Fibroblast of skin of left quadriceps (primary cell): ENCODE measurements at regions not wholly inside any gene's neighbourhood (a gene's known extent, or its start where the extent isn't known, plus 50 kb on each side); places are given as distances from the start of the nearest gene placed in this dataset.
A peak's percentile ranks its signal among the peaks of the same experiment; 100 is the strongest.
"Not testable (repeated sequence)": the region's sequence is repeated elsewhere in the genome, so short reads cannot be mapped to it uniquely, and the experiment has no call there.

ENCODE experiments used
- DNase-seq, 2 experiments: peaks; one replicate each; pipeline ENCODE4 v3.0.0-alpha.2; 2013; ENCODE audit warnings: low read depth in 2 of 2

DNA sequence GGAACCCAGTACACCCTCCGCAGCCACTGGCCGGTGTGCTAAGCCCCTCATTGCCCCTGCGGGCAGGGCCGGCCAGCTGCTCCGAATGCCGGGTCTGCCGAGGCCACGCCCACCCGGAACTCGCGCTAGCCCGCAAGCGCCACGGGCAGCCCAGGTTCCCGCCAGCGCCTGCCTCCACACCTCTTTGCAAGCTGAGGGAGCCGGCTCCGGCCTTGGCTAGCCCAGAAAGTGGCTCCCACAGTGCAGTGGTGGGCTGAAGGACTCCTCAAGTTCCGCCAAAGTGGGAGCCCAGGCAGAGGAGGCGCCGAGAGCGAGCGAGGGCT, 81.4 kb upstream of the BCHE start:
- no peak for DNase-seq

DNA sequence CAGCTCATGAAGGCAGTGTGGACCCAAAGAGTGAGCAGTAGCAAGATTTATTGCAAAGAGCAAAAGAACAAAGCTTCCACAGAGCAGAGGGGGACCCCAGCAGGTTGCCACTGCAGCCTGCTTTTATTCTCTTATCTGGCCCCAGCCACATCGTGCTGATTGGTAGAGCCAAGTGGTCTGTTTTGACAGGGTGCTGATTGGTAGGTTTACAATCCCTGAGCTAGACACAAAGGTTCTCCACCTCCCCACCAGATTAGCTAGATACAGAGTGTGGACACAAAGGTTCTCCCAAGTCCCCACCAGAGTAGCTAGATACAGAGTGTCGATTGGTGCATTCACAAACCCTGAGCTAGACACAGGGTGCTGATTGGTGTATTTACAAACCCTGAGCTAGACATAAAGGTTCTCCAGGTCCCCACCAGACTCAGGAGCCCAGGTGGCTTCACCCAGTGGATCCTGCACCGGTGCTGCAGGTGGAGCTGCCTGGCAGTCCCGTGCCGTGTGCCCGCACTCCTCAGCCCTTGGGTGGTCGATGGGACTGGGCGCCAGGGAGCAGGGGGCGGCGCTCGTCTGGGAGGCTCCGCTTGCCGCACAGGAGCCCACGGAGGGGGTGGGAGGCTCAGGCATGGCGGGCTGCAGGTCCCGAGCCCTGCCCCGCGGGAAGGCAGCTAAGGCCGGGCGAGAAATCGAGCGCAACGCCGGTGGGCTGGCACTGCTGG, 80.9 kb upstream of the BCHE start:
- DNase-seq, result not testable (repeated sequence)

DNA sequence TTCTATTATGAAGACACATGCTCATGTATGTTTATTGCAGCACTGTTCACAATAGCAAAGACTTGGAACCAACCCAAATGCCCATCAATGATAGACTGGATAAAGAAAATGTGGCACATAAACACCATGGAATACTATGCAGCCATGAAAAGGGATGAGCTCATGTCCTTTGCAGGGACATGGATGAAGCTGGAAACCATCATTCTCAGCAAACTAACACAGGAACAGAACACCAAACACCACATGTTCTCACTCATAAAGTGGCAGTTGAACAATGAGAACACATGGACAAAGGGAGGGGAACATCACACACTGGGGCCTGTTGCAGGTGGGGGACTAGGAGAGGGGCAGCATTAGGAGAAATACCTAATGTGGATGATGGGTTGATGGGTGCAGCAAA, 77.9 kb upstream of the BCHE start:
- not testable (repeated sequence) for DNase-seq

DNA sequence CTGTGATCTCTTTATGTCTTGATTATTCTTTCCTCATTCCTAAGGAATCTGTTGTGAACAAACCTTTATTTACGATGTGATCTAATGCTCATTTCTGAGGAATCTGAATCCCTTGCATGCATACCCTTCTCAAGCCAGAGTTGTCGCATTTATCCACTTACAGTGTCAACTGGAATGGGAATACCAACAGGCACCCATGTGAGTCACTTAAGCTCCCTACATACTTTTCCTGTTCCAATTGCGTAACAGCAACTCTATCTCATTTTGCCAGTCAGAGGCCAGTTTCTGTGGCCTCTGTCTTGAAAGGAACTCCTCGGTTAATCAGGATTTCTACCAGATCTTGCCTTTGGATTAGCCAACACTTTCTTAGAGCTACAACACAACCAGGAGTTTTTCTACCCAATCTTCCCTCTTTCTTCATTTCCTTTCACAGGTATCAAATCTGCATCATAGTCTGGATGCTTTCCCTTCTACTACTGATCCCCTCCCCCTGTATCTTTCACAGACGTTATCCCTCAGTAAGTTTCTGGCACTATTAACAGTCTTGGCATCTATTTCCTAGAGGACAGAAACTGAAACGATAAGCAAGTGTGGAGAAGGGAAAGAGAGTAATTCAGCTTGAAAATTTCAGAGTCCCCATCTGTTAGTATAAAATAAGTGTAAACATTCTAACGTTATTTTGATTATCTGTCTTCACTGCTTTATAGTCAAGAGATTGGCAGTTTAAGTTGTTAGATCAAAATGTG, 66.8 kb upstream of the BCHE start:
- peak; percentile 7 to 10 for DNase-seq

DNA sequence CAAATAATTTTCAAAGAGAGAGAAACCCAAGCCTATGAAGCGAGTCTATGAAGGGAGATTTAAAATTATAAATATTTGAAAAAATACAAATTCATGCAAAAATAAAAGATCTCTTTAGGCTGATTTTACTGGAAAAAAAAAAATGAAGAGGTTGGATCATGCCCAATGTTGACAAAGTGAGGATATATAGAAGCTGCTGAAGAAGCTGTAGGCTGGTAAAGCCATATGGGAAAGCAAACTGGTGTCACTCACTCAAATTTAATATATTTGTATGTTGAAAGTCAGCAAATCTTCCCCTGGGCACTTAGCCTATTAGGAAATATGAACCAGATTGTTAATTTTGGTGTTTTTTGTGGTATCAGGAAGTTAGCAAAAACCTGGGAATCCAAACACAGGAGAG, 61.8 kb upstream of the BCHE start:
- no peak for DNase-seq

DNA sequence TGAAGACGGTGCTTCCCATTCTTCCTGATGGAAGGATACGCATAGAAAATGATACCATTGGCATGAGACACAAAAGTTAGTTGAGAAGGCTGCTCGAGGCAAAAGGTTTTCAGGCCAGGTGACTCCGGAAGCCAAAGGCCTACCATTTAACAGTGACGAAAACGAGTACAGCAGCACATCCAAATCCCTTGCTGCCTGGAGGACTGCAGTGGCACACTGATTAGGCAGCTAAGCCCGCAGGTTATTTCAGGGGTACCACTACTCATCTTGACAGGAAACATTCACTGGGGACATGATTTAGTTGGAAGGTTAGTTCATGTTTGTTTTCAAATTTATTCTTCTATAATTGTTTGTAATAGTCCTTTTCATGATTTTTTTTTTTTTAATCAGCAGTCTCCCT, 59.9 kb upstream of the BCHE start:
- no peak for DNase-seq

DNA sequence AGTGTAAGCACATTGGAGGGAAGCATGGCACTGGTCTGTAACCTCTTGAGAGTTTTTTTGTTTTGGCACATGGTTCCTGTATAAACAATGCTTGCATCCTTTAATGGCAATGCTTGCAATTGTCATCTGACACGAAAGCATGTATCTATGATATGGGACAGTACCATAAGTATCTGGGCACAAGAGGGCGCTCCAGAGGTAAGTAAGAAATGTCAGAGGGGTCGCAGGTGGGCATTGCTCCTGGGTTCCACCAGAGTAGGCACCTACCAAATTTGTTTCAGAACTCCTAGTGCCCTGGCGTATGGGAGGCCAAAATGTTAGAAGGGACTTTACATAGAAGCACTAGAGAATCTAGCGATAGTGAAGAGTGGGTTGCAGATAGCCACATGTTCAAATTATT, 58.7 kb upstream of the BCHE start:
- no peak for DNase-seq

DNA sequence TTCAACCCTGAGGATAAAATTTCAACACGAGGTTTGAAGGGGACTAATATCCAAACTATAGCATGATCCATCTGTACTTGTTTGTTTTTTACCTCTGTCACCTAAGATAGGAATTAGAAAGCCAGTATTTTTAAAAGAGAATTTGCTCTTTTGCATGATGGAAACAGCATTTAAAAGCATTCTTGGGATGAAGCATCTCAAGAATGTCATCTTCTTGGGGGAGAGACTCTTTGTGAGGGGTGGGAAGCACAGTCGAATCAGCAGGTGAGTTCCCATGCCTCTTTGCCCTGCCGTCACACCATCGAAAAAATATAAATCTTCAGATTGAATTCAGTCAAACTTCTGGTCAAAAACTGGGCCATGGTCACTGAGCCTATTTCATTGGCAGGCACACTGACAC, 55.3 kb upstream of the BCHE start:
- no peak for DNase-seq
